Endothelial cell (in vitro differentiated cells): ENCODE measurements at regions not wholly inside any gene's neighbourhood (a gene's known extent, or its start where the extent isn't known, plus 50 kb on each side); places are given as distances from the start of the nearest gene placed in this dataset.

Experiments
- DNase-seq: peaks from one replicate; pipeline ENCODE4 v3.0.0; 2021; ENCODE audit warnings: low spot score
- H3K27ac Mint-ChIP-seq: one replicate; pipeline ENCODE4 v1.8.0; 2021; ENCODE audit warnings: mixed read lengths, inconsistent platforms; ENCODE audit not compliant: unreplicated experiment
- H3K27me3 Mint-ChIP-seq: one replicate; pipeline ENCODE4 v1.8.0; 2021; ENCODE audit warnings: mild to moderate bottlenecking, moderate library complexity, mixed read lengths, inconsistent platforms; ENCODE audit not compliant: unreplicated experiment
- H3K36me3 Mint-ChIP-seq: one replicate; pipeline ENCODE4 v1.8.0; 2021; ENCODE audit warnings: mild to moderate bottlenecking, low read depth, mixed read lengths, inconsistent platforms; ENCODE audit not compliant: unreplicated experiment
- H3K4me1 Mint-ChIP-seq: one replicate; pipeline ENCODE4 v1.8.0; 2021; ENCODE audit warnings: mild to moderate bottlenecking, mixed read lengths, inconsistent platforms; ENCODE audit not compliant: unreplicated experiment
- H3K4me3 Mint-ChIP-seq: one replicate; pipeline ENCODE4 v1.8.0; 2021; ENCODE audit warnings: mild to moderate bottlenecking, mixed read lengths, inconsistent platforms; ENCODE audit not compliant: unreplicated experiment
- H3K9me3 Mint-ChIP-seq: one replicate; pipeline ENCODE4 v1.8.0; 2021; ENCODE audit warnings: mixed read lengths, inconsistent platforms; ENCODE audit not compliant: unreplicated experiment
- TF ChIP-seq, protein P1 (sequence below): fragments of 200-600 bp; sonication (generic); IDR thresholded peaks from one replicate; pipeline ENCODE4 v1.5.0; 2021; ENCODE audit warnings: antibody characterized with exemption; ENCODE audit not compliant: unreplicated experiment

DNA sequence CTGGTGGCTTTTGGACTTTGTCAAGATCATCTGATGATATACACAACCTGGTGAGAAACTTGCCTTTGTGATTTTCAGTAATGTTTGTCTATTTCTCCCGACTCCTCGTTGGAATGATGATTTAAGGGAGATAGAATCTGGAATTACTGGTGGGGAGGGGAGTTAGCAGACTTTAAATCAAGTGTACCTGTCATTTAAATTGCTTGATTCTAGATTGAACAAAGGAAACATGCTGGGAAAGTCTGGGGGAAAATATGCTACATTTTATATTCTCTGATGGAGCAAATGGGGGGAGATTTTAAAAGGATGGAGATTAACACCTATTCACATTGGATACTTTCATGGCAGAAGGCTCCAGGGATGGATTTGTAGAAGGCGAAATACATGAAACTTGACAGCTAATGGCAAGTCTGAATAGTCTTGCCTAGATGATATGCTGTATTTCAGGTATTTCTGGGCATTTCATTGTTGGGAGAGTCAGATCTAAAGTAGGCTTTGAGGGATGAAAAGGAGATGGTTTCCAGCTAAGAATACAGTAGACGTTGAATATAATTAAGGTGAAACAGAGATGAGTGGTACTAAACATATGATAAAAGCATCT is 189.1 kb upstream of the PDZRN3 start:
- Mint-ChIP-seq H3K27ac (no peak overlapping the region), H3K4me3 (no peak overlapping the region), H3K4me1 (no peaks in the 10 kb centered on the region), H3K9me3 (no peaks in the 10 kb centered on the region), H3K27me3 (no peaks in the 10 kb centered on the region), H3K36me3 (no peaks in the 10 kb centered on the region)
- DNase-seq: no peak
- TF ChIP-seq, protein P1, sequence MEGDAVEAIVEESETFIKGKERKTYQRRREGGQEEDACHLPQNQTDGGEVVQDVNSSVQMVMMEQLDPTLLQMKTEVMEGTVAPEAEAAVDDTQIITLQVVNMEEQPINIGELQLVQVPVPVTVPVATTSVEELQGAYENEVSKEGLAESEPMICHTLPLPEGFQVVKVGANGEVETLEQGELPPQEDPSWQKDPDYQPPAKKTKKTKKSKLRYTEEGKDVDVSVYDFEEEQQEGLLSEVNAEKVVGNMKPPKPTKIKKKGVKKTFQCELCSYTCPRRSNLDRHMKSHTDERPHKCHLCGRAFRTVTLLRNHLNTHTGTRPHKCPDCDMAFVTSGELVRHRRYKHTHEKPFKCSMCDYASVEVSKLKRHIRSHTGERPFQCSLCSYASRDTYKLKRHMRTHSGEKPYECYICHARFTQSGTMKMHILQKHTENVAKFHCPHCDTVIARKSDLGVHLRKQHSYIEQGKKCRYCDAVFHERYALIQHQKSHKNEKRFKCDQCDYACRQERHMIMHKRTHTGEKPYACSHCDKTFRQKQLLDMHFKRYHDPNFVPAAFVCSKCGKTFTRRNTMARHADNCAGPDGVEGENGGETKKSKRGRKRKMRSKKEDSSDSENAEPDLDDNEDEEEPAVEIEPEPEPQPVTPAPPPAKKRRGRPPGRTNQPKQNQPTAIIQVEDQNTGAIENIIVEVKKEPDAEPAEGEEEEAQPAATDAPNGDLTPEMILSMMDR: no peak

DNA sequence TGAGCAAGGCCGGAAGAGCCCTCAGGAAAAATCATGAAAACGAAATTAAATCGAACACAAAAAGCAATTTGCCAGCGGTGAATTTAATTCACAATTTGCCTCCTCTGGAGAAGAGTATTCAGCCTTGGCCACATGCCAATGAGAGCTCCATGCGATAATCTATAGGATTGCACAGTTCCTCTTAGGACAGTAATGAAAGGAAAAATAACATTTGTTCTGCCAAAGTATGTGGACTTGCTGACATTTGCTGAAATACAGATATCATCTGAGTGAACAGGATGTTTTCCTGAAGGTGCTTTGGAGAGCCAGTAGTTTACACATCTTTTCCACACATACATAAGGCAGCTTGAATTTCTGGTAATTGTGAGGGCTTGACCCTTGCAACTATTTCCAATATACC is 188.6 kb upstream of the PDZRN3 start:
- no peaks in the 10 kb centered on the region for H3K4me1 Mint-ChIP-seq
- H3K9me3 Mint-ChIP-seq: no peaks in the 10 kb centered on the region
- no peaks in the 10 kb centered on the region for H3K27me3 Mint-ChIP-seq
- no peaks in the 10 kb centered on the region for H3K36me3 Mint-ChIP-seq
- no peak overlapping the region for H3K27ac Mint-ChIP-seq
- no peak overlapping the region for H3K4me3 Mint-ChIP-seq
- TF ChIP-seq, protein P1: no peak
- no peak for DNase-seq

DNA sequence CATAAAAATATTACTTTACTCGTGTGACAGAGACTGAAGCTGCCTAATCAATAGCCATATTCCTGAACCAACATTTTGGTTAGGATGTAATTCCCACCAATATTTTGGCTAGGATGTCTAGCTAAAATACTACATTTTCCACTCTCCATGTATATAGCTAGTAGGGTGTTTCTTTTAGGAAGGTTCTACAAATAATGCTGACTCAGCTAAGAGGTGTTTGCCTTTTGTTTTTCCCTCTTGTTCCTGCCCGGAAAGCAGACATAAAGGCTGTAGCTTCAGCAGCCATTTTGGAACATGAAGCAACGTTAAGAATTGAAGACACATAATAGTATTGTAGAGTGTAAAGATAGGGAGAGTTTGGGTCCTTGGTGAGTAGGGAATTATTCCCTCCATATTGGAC is 187.3 kb upstream of the PDZRN3 start:
- TF ChIP-seq, protein P1: no peak
- Mint-ChIP-seq H3K27me3 (no peaks in the 10 kb centered on the region), H3K27ac (no peak overlapping the region), H3K4me3 (no peak overlapping the region), H3K9me3 (no peaks in the 10 kb centered on the region), H3K36me3 (no peaks in the 10 kb centered on the region), H3K4me1 (no peaks in the 10 kb centered on the region)
- no peak for DNase-seq

DNA sequence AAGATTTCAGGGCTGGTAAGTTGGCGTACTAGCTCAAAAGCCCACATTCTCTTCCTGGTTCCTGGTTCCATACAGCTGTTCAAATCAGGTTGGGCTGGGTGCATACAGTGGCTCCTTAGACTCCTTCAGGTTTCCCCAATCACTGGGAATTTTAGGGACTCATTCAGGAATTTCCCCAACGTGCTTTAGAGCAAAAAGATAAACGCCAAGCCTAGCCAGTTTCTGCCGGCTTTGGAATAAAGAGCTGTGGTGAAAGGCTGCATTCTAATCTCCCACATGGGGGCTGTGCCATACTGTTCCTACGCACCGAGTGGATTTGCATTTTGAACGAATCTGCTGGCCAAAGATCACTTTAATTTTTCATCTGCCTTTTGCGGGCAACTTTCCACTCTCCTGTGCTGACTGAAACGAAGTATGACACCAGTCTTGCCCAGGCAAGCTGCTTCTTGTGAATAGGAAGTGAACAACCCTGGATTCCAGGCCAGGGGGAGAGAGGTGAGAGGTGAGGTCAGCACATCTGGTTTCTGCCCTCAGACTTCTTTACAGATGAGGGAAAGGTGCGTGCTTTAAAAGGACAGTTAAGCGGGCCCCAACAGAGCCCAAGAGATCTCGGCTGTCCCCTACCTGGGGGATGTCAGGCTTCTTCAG is 184.2 kb upstream of the PDZRN3 start:
- TF ChIP-seq, protein P1: no peak
- H3K27me3 Mint-ChIP-seq: no peaks in the 10 kb centered on the region
- no peaks in the 10 kb centered on the region for H3K36me3 Mint-ChIP-seq
- no peak overlapping the region for H3K27ac Mint-ChIP-seq
- H3K9me3 Mint-ChIP-seq: no peaks in the 10 kb centered on the region
- no peak overlapping the region for H3K4me3 Mint-ChIP-seq
- no peak for DNase-seq
- no peaks in the 10 kb centered on the region for H3K4me1 Mint-ChIP-seq

DNA sequence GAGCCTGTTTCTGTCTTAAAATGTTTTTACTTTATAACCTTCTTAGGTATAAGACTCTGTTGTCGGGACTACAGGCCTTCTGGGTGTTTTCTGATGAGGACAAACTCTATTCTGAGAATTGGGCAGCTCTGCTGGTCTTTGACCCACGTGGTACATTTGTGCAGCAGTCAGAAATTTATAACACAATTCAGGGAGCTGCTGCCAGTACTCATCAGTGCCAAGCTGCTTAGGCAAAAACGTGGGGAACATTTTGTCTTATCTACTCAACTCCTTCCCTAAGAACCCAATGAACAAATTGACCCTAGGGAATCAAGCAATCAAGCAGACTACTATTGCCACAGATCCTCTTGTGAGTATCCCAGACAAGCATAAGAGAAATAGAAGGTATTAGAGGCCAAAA is 180.7 kb upstream of the PDZRN3 start:
- Mint-ChIP-seq H3K4me1 (no peaks in the 10 kb centered on the region), H3K27me3 (no peaks in the 10 kb centered on the region), H3K4me3 (no peak overlapping the region), H3K27ac (no peak overlapping the region), H3K9me3 (no peaks in the 10 kb centered on the region), H3K36me3 (no peaks in the 10 kb centered on the region)
- no peak for DNase-seq
- TF ChIP-seq, protein P1: no peak
